ENCODE measurements at regions not wholly inside any gene's neighbourhood (a gene's known extent, or its start where the extent isn't known, plus 50 kb on each side); places are given as distances from the start of the nearest gene placed in this dataset.
A peak's percentile ranks its signal among the peaks of the same experiment; 100 is the strongest.

- peak; percentile 56 for DNase-seq (ENCODE audit: low read depth)
- TF ChIP-seq CTCF (conservative IDR thresholded peaks at IDR 0.05; ENCODE audit: low read length): no peak
- no peak overlapping the region for H3K4me3 ChIP-seq (ENCODE audit: low read length)
Measured at GRCh38 chr13:111005364-111005763, 90.5 kb upstream of the ANKRD10 start.

- no peak for TF ChIP-seq CTCF (conservative IDR thresholded peaks at IDR 0.05; ENCODE audit: low read length)
- DNase-seq (ENCODE audit: low read depth): no peak
- H3K4me3 ChIP-seq (ENCODE audit: low read length): no peak overlapping the region
Measured at GRCh38 chr13:111004444-111004843, 89.6 kb upstream of the ANKRD10 start.

GRCh38 chr13:111001636-111002035, 86.8 kb upstream of the ANKRD10 start:
- TF ChIP-seq CTCF (conservative IDR thresholded peaks at IDR 0.05; ENCODE audit: low read length): no peak

GRCh38 chr13:110993788-110994187, 78.9 kb upstream of the ANKRD10 start:
- no peak overlapping the region for H3K4me3 ChIP-seq (ENCODE audit: low read length)
- DNase-seq (ENCODE audit: low read depth): no peak

More at GRCh38 chr13:111001636-111002035, 86.8 kb upstream of the ANKRD10 start:
- H3K4me3 ChIP-seq (ENCODE audit: low read length): no peak overlapping the region
- no peak for DNase-seq (ENCODE audit: low read depth)

GRCh38 chr13:110991991-110992508, 77.2 kb upstream of the ANKRD10 start:
- H3K4me3 ChIP-seq (ENCODE audit: low read length): no peak overlapping the region
- TF ChIP-seq CTCF (conservative IDR thresholded peaks at IDR 0.05; ENCODE audit: low read length): no peak
- DNase-seq (ENCODE audit: low read depth): no peak

More at GRCh38 chr13:110993788-110994187, 78.9 kb upstream of the ANKRD10 start:
- TF ChIP-seq CTCF (conservative IDR thresholded peaks at IDR 0.05; ENCODE audit: low read length): no peak

GRCh38 chr13:110989331-110989730, 74.5 kb upstream of the ANKRD10 start:
- no peak for TF ChIP-seq CTCF (conservative IDR thresholded peaks at IDR 0.05; ENCODE audit: low read length)
- peak; percentile 18 for DNase-seq (ENCODE audit: low read depth)
- H3K4me3 ChIP-seq (ENCODE audit: low read length): no peak overlapping the region

- TF ChIP-seq CTCF (conservative IDR thresholded peaks at IDR 0.05; ENCODE audit: low read length): no peak
- no peak overlapping the region for H3K4me3 ChIP-seq (ENCODE audit: low read length)
- no peak for DNase-seq (ENCODE audit: low read depth)
Measured at GRCh38 chr13:110985541-110985940, 70.7 kb upstream of the ANKRD10 start.

Data from AG10803 (cell line).